Right kidney (tissue), 1 donor: ENCODE measurements at regions not wholly inside any gene's neighbourhood (a gene's known extent, or its start where the extent isn't known, plus 50 kb on each side); places are given as distances from the start of the nearest gene placed in this dataset.
A peak's percentile ranks its signal among the peaks of the same experiment; 100 is the strongest.
"Not testable (repeated sequence)": the region's sequence is repeated elsewhere in the genome, so short reads cannot be mapped to it uniquely, and the experiment has no call there.

Source experiments
- DNase-seq: peaks from one replicate; pipeline ENCODE4 v3.0.0-alpha.2; 2016

DNA sequence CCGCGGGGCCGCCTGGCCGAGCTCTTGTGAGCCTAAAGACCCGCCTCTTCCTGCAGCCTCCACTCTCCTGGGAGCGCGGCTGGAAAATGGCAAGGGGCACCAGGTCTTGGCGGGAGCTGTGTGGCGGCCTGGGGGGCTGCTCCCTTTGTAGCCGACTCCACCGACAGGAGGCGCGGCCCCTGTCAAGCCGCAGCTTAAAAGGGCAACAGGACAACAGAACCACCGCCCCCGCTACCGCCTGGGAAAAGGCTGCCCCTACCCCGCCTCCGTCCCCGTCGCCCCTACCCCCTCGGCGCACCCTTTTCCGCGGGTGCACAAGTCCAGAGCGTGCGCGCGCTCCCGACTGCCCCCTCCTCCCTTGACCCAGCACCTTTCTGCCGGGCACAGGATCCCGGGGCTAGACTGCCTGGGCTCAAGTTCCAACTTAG lies 60.3 kb downstream of the GOLGA8K start:
- DNase-seq, result peak; percentile 65

DNA sequence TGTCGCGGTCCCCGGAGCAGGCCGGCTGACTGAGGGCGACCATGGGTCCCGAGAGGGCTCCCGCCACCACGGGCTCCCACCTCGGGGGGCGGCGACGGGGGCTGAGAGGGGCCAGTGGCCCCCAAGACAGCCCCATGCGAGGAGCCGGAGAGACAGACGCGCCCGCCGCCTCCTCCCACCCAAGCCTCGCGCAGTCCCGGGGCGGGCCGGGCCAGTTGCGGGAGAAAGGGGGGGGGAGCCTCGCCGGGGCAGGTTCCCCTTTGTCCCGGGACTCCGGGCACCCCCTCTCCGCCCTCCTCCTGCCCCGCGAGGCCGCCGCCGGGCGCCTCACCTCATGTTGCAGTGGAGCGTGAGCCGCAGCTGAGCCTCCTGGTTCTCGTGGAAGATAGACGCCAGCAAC lies 60.8 kb downstream of the GOLGA8K start:
- not testable (repeated sequence) for DNase-seq

DNA sequence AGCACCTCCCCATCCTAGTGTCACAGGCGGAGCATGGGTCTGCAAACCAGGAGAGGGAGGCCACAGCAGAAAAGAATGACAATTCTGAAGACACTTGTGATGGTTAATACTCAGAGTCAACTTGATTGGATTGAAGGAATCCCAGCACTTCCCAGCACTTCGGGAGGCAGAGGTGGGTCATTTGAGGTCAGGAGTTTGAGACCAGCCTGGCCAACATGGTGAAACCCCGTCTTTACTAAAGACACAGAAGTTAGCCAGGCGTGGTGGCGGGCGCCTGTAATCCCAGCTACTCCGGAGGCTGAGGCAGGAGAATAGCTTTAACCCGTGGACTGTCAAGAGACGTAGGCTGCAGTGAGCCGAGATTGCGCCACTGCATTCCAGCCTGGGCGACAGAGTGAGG lies 61.6 kb downstream of the GOLGA8K start:
- DNase-seq, result not testable (repeated sequence)

DNA sequence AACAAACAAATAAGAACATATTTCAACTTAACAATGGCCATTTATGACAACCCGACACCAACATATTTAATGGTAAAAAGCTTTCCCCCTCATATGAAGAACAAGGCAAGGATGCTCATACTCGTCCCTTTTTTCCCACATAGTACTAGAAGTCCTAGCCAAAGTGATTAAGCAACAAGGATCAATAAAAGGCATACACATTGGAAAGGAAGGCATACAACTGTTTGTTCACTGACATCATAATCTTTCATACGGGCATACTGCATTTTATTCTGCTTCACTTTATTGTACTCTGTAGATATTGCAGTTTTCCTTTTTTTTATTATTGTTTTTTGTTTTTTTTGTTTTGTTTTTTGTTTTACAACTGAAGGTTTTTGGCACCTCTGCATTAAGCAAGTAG lies 66.3 kb downstream of the GOLGA8K start:
- DNase-seq, result not testable (repeated sequence)

DNA sequence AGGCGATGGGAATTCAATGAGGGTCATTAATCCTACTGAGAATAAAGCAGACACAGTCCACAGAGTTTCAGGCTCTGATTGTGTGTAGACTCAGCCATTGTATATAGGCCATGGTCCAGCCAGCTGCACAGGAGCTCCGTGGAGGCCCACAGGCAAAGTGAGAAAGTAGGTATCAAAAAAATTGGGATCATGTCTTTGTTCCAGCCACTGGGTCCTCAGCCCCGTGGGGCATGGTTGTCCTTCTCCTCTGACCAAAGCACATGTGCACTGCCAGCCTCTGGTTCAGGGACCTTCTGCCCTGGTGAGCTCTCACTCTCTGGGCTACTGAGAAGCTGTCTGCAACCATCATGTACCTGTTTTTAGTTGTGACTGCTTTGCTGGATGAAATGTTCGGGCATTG lies 79.7 kb downstream of the GOLGA8K start:
- DNase-seq, result not testable (repeated sequence)

DNA sequence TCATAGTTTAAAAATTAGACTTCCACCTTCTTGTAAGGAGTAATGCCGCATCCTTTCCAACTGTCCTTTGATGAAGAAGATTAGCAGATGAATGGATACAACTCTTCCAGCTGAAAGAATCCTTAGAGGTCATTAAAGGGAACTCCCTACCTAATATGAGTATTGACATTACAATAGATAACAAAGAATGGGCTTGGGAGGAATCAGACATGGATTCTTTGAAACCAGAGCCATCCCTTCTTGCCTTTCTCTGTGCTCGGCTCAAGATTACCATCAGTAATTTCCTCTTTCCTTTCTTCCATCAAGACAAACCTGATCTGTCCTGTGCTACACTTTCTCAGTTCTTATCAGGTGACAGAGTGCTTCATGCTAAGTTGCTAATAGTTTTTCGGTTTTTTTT lies 83.8 kb downstream of the GOLGA8K start:
- DNase-seq, result not testable (repeated sequence)

DNA sequence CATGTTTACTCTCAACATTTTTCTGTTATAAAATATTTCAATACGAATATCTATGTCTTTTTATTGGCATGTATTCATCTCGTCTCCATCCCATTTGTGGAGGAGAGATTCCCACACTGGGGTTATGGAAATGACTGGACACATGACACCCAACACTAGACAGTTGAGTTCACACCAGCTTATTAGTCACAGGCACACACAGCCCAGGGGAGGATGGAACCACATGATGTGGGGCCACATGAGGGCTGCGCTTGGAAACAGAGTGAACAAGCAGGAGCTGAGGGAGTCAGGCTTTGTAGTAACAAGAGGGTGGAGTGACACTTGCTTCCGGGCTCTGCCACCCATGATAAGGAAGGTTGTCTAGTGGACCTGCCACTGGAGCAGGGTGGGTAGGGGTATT lies 86.6 kb downstream of the GOLGA8K start:
- DNase-seq, result not testable (repeated sequence)

DNA sequence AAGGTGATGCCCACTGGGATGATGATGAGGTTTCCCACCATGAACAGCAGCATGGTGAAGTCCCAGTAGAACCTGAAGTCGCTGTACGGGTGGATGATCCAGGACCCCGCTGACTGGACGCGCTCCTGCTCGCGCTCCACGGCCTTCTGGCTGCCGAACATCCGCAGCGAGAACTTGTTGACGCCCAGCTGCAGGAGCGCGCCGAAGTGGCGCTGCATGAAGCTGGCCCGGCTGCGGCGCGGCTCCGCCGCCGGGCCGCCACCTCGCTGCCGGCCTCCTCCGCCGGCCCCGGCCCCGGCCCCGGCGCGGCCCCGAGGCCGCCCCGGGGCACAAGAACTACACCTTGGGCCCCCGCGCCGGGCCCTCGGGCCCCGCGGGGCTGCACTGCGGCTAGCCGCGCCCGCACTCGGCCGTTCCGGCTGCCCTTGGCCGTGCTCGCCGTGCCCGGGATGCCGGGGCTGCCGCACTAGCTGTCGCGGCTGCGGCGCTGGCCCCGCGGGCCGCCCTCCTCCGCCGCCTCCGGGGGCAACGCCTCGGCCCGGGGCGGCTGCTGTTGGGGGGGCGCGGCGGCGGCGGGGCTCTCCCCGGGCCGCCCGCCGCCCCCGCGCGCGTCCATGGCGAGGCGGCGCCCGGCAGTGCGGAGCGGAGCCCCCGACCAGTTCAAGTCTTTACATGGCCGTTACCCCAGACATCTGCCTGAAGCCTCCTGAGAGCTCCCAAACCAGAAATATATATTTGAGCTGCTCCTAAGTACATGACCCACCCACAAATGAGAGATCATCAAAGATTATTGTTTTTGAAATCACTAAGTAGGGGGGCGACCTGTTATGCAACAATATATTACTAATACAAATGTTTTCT lies 87.8 kb downstream of the GOLGA8K start:
- not testable (repeated sequence) for DNase-seq

DNA sequence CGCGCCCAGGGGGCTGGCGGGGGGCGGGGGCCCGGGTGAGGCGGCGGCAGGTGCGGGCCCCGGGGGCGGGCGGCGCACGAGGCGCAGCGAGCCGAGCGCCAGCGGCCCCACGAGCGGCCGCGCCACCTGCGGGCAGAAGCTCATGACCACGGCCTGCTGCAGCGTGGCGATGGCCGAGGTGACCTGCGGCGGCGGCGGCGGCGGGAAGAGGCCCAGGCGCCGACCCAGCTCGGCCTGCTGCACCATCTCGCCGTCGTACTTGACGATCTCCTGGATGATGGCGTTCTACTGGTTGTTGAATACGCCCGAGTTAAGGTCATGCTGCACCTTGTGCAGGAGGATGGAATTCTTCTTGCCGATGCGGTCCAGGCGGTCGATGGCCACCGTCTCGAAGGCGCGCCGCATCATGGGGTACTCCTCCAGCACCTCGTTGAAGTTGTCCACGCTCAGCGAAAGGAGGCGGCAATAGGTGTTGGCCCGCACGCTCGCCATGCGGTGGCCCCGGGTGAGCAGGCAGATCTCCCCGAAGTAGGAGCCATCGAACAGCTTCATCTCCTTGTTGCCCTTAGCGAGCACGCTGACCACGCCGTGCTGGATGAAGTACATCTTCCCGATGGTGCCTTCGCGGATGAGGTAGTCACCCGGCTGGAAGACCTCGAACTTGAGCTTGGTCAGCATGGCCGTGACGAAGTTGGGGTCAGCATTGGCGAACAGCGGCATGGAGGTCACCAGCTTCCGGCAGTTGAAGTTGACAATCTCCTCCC lies 89.5 kb downstream of the GOLGA8K start:
- not testable (repeated sequence) for DNase-seq

DNA sequence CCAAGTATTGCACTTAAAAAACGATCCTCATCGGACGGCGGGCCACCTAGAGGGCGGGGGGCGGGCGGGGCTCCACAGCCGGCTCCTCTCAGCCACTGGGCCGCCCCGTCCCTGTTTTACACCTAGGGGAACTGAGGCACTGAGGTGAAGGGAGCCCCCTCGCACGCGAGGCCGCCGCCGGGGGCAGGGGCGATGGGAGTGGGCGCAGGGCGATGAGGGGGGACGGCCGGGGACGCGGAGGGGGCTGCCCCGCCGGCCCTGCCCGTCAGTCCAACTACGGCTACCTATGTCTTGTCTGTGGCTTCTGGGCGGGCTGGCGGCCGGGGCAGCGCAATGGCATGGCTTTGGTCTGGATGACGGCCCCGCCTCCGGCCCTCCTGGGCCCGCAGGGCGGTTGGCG lies 90.4 kb downstream of the GOLGA8K start:
- peak; percentile 15 for DNase-seq

DNA sequence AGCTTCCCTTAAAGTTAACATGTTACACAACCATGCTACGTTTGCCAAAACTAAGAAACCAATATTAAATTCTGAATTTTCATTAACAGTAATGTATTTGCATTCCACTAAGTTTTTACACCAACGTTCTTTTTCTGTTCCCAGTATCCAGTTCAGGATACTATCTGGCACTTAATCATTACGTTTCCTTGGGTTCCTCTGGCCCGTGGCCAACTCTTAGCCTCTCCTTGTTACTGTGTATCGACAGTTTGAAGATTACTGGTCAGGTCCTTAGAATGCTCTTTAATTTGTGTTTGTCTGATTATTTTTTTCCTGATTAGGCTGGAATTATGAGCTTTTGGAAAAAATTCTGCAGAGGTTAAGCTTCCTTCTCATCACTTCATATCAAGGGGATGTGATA lies 95.5 kb downstream of the GOLGA8K start:
- not testable (repeated sequence) for DNase-seq

DNA sequence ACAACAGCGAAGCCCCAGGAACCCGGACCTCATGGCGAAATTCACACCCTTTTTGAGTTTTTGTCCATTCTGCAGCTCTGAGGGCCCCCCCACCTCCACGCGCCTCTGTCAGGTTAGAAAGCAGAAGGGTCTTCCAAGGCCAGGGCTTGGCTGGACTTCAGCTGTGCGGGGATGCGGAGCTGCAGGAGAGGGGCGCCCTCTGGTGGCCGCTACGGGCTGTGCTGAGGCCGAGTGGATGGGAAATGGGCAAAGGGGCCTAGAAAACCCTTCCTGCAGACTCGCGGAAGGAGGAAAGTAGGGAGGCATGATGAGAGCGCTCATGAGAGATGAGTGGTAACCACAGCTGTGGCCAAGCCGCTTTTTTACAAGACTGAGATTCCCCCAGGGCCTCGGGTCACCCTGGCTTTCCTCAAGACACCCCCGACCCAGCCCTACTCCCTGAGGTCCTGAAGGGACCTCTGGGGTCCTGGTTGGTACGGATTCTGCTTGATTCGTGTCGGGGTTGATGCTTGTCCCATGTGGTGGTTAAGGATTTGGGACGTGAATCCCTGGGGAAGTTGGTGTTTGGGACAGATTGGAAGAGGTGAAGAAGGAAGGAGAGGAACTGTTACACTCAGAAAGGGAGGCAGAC lies 126.8 kb downstream of the GOLGA8K start:
- not testable (repeated sequence) for DNase-seq

DNA sequence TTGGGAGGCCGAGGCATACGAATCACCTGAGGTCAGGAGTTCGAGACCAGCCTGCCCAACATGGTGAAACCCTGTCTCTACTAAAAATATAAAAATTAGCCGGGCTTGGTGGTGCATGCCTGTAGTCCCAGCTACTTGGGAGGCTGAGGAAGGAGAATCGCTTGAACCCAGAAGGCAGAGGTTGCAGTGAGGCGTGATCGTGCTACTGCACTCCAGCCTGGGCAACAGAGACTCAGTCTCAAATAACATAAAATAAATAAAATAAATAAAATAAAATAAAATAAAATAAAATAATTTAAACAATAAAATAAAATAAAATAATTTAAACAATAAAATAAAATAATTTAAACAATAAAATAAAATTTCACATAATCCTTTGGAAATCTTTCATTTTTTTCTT lies 149.1 kb downstream of the GOLGA8K start:
- not testable (repeated sequence) for DNase-seq

DNA sequence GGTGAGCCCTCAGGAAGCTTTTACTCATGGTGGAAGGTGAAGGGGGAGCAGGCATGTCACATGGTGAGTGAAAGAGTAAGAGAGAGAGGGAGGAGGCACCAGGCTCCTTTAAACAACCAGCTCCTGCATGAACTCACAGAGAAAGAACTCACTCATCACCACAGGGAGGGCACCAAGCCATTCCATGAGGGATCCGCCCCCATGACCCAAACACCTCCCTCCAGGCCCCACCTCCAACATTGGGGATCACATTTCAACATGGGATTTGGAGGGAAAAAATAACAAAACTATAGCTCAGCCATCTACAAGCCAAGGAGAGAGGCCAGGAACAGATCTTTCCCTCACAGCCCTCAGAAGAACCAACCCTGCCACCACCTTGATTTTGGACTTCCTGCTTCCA lies 153.9 kb downstream of the GOLGA8K start:
- DNase-seq, result not testable (repeated sequence)

DNA sequence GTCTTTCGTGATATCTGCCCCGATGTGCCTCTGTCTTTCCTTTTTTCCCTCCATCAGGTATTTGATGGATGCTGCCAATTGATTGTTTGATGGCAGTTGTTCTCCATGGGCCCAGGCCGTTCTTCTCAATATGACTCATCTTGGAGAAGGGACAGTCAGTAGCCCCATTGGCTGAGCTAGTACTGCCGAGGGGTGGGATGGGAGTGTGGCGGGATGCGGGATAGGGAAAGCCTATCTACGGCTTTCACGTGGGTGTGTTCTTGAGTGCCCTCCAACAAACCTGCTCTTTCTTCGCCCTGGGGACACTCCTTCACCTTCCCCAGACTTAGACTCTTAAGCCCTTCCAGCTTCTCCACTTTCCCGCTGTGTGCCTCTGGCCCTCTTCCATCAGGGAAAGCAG lies 159.4 kb downstream of the GOLGA8K start:
- DNase-seq, result not testable (repeated sequence)

DNA sequence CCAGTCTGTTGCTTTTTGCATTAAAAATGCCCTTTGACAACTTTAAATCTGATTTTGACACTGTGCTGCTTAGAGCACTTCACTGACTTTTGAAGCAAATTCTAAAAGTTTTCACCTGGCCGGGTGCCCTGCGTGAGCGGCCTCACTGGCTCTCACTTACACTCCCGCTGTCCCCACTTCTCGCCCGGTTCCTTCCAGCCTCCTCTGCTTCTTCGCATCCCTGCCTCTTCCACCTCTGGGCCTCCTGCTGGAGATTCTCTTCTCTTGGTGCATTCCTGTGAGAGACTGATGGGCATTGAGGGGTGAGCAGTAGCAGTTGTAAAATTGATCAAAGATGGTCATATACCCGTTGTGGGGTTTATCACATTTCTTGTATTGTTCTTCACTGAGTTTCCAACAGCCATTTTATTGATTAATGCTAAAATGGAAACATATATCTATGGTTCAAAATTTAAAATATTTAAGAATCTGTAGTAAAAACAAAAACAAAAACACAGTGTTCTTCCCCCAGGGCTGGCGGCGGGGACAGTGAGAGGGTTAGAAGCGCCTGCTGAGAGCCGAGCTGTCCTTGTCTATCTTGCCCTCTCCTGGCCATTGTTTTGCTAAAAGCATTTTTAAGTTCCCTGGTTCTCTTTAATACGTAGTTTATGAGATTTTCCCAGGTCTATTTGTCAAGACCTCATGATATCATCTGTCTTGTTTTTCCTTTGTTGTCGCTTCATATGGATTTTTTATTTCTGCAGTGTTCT lies 160.1 kb downstream of the GOLGA8K start:
- not testable (repeated sequence) for DNase-seq

DNA sequence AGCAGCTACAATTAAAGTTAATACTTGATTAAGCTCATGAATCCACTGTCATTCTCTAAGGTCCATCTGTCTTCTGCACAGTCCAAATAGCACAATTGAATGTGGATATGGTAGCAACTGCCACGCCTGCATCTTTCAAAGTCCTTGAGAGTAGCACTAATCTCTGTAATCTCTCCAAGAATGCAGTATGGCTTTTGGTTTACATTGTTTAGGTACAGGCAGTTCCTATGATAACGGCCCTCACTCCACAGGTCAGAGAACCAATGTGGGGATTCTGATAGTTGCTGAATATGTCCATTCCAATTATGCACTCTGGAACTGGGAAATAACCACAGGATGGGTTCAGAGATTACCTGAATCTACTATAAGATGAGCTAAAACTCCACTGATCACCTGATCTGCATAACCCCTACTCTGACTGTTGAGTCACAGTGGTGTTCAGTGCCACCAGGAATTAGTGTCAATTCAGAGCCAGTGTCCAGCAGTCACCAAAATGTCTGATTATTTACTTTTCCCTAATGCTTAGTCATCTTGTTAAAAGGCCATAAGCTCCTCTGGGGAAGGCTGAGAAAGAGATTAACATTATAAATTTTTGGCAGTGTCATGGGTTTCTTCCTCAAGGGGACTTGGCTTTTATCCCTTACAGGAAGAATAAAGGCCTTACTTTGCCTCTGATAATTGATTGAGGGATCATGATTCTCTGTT lies 175.5 kb downstream of the GOLGA8K start:
- DNase-seq, result not testable (repeated sequence)

DNA sequence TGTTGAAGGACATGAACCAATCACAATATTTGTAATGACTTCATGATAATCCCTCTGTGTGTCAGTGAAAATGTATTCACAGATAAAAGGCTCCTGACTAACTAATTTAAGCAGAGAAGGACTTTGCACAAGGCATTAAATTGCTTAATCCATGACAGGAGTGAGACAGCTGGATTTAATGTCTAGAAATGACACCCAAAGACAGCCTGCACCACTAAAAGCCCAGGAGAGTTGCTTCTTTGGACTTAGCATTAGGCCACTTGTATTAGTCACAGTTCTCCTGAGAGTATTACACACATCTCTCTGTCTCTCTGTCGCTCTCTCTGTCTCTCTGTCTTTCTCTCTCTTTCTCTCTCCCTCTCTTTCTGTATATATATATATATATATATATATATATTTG lies 180.4 kb downstream of the GOLGA8K start:
- DNase-seq, result no peak
